NCI-H1694 treated with DMSO at 0.1 percent for 48 hours (cell line): ENCODE measurements at regions not wholly inside any gene's neighbourhood (a gene's known extent, or its start where the extent isn't known, plus 50 kb on each side); places are given as distances from the start of the nearest gene placed in this dataset.
"Not testable (repeated sequence)": the region's sequence is repeated elsewhere in the genome, so short reads cannot be mapped to it uniquely, and the experiment has no call there.

Experiments used
- DNase-seq: peaks from one replicate; lab custom pipeline; 2025; lab: John Stamatoyannopoulos, UW

- no peak for DNase-seq
Observed at GRCh38 chr16:9343276-9343675, 251.8 kb downstream of the HAPSTR1 start.

- no peak for DNase-seq
Observed at GRCh38 chr16:9344508-9344907, 253.1 kb downstream of the HAPSTR1 start.

GRCh38 chr16:9345046-9345445 lies 253.6 kb downstream of the HAPSTR1 start:
- DNase-seq = no peak

- no peak for DNase-seq
Observed at GRCh38 chr16:9345880-9346279, 254.4 kb downstream of the HAPSTR1 start.

GRCh38 chr16:9348912-9349311 lies 257.5 kb downstream of the HAPSTR1 start:
- no peak for DNase-seq

GRCh38 chr16:9349373-9349960 lies 258.0 kb downstream of the HAPSTR1 start:
- DNase-seq = not testable (repeated sequence)

GRCh38 chr16:9350119-9350799 lies 258.8 kb downstream of the HAPSTR1 start:
- not testable (repeated sequence) for DNase-seq

GRCh38 chr16:9351440-9351839 lies 260.0 kb downstream of the HAPSTR1 start:
- DNase-seq = no peak

GRCh38 chr16:9351841-9352434 lies 260.5 kb downstream of the HAPSTR1 start:
- no peak for DNase-seq

GRCh38 chr16:9357829-9358228 lies 266.4 kb downstream of the HAPSTR1 start:
- DNase-seq = no peak

GRCh38 chr16:9360075-9360474 lies 268.6 kb downstream of the HAPSTR1 start:
- DNase-seq = no peak

- no peak for DNase-seq
Observed at GRCh38 chr16:9362050-9362449, 270.6 kb downstream of the HAPSTR1 start.

GRCh38 chr16:9362604-9363003 lies 271.2 kb downstream of the HAPSTR1 start:
- no peak for DNase-seq

GRCh38 chr16:9363520-9363919 lies 272.1 kb downstream of the HAPSTR1 start:
- no peak for DNase-seq

- DNase-seq = no peak
Observed at GRCh38 chr16:9364721-9365369, 273.4 kb downstream of the HAPSTR1 start.

- DNase-seq = no peak
Observed at GRCh38 chr16:9365370-9365728, 273.9 kb downstream of the HAPSTR1 start.

- DNase-seq = no peak
Observed at GRCh38 chr16:9366048-9366969, 274.9 kb downstream of the HAPSTR1 start.

GRCh38 chr16:9370061-9370491 lies 278.6 kb downstream of the HAPSTR1 start:
- DNase-seq = no peak

GRCh38 chr16:9371713-9372448 lies 280.4 kb downstream of the HAPSTR1 start:
- no peak for DNase-seq

GRCh38 chr16:9372934-9373890 lies 281.8 kb downstream of the HAPSTR1 start:
- no peak for DNase-seq
